ENCODE measurements at regions not wholly inside any gene's neighbourhood (a gene's known extent, or its start where the extent isn't known, plus 50 kb on each side); places are given as distances from the start of the nearest gene placed in this dataset.

DNA sequence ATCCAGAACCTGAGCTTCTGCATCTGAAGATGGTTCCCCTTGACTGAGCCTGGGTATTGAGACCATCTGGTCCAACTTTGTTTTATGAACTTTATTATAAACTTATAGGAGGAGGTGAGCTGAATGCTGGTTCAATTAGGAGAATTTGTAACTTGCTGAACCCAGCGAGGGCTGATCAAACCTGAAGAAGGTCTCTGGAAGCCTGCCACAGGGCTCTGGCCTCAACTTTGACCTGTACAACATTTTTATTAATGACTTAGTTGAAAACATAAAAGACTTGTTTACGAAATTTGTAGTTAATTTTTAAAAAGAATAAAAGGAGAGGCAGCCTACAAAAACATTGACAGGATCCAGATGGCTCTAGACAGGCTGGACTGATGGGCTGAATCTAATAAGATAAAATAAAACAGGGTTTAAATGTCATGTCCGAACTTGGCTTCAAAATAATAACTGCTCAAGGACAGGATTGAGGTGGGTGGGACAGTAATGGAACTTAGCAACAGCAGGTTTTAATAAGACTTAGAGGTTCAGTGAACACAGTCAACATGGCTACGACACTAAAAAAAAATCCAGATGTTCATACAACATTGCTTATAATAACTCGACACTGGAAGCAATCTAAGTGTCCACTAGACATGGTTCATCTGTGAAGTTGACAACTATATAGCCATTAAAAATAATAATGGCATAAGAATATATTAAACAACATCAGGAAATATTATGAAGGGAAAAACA, 53.4 kb upstream of the GJB5 start:
- TF ChIP-seq, protein P1, sequence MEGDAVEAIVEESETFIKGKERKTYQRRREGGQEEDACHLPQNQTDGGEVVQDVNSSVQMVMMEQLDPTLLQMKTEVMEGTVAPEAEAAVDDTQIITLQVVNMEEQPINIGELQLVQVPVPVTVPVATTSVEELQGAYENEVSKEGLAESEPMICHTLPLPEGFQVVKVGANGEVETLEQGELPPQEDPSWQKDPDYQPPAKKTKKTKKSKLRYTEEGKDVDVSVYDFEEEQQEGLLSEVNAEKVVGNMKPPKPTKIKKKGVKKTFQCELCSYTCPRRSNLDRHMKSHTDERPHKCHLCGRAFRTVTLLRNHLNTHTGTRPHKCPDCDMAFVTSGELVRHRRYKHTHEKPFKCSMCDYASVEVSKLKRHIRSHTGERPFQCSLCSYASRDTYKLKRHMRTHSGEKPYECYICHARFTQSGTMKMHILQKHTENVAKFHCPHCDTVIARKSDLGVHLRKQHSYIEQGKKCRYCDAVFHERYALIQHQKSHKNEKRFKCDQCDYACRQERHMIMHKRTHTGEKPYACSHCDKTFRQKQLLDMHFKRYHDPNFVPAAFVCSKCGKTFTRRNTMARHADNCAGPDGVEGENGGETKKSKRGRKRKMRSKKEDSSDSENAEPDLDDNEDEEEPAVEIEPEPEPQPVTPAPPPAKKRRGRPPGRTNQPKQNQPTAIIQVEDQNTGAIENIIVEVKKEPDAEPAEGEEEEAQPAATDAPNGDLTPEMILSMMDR (IDR thresholded peaks at IDR 0.05; ENCODE audit: borderline replicate concordance, extremely low read depth, low read length, poor library complexity, severe bottlenecking), result no peak
- no peak for TF ChIP-seq EZH2 (IDR thresholded peaks at IDR 0.05; ENCODE audit: borderline replicate concordance, low read depth, low read length, severe bottlenecking)

Measured in DND-41 (cell line).